ENCODE measurements at regions not wholly inside any gene's neighbourhood (a gene's known extent, or its start where the extent isn't known, plus 50 kb on each side); places are given as distances from the start of the nearest gene placed in this dataset.

DNA sequence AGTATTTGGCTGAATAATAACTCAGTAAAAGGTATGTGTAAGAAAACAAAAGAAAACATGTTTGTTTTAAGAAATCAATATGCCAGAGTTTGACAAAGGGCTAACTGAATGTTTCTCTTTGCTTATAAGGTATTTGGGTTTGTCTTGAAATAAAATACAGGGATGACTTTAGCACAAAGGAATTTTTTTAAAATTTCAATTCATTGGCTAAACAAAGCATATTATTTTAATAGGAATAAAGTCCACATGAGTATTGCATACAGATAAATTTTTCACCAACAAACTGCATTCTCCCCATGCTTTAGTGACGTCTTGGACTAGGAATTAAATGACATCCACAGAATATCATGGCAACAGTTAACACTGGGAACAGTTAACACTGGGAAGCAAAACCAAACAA lies 480.0 kb upstream of the JAG1 start (continued):
- TF ChIP-seq CBX8 (IDR thresholded peaks at IDR 0.05; ENCODE audit: borderline replicate concordance, low read depth, low read length): no peak

All from H1 (cell line).